Suprapubic skin (tissue), 4 donors: ENCODE measurements at regions not wholly inside any gene's neighbourhood (a gene's known extent, or its start where the extent isn't known, plus 50 kb on each side); places are given as distances from the start of the nearest gene placed in this dataset.

Experiments
- CTCF ChIP-seq, 2 donors: fragments of 200-600 bp in 1 of 2; fragments of 450-650 bp in 1 of 2; sonication (generic) in 1 of 2; IDR thresholded peaks; one replicate each; pipeline ENCODE4 v1.5.1; 2016 to 2019; ENCODE audit warnings: antibody characterized with exemption in 2 of 2, mild to moderate bottlenecking in 1 of 2, moderate library complexity in 1 of 2
- POLR2A ChIP-seq, 2 donors: fragments of 450-650 bp; IDR thresholded peaks; one replicate each; pipeline ENCODE4 v1.6.1; 2017; ENCODE audit warnings: antibody characterized with exemption in 2 of 2, mild to moderate bottlenecking in 2 of 2, moderate library complexity in 2 of 2
- POLR2AphosphoS5 ChIP-seq, 3 donors: sonication (generic); formaldehyde crosslinking; IDR thresholded peaks; one replicate each; pipeline ENCODE4 v1.6.1; 2017; ENCODE audit warnings: antibody characterized with exemption in 3 of 3

- no peak for TF ChIP-seq POLR2A (IDR thresholded peaks at IDR 0.05)
- no peak for TF ChIP-seq POLR2AphosphoS5 (IDR thresholded peaks at IDR 0.05)
- no peak for TF ChIP-seq CTCF (IDR thresholded peaks at IDR 0.05)
Observed at GRCh38 chr6:40330301-40330721, 256.9 kb downstream of the LRFN2 start.
